GM18520 (cell line): ENCODE measurements at regions not wholly inside any gene's neighbourhood (a gene's known extent, or its start where the extent isn't known, plus 50 kb on each side); places are given as distances from the start of the nearest gene placed in this dataset.
"Not testable (repeated sequence)": the region's sequence is repeated elsewhere in the genome, so short reads cannot be mapped to it uniquely, and the experiment has no call there.

Experiments used
- ATAC-seq: cut with Tn5 transposase; IDR thresholded peaks from one replicate; pipeline ENCODE4 v1.9.1; 2021; ENCODE audit not compliant: unreplicated experiment

DNA sequence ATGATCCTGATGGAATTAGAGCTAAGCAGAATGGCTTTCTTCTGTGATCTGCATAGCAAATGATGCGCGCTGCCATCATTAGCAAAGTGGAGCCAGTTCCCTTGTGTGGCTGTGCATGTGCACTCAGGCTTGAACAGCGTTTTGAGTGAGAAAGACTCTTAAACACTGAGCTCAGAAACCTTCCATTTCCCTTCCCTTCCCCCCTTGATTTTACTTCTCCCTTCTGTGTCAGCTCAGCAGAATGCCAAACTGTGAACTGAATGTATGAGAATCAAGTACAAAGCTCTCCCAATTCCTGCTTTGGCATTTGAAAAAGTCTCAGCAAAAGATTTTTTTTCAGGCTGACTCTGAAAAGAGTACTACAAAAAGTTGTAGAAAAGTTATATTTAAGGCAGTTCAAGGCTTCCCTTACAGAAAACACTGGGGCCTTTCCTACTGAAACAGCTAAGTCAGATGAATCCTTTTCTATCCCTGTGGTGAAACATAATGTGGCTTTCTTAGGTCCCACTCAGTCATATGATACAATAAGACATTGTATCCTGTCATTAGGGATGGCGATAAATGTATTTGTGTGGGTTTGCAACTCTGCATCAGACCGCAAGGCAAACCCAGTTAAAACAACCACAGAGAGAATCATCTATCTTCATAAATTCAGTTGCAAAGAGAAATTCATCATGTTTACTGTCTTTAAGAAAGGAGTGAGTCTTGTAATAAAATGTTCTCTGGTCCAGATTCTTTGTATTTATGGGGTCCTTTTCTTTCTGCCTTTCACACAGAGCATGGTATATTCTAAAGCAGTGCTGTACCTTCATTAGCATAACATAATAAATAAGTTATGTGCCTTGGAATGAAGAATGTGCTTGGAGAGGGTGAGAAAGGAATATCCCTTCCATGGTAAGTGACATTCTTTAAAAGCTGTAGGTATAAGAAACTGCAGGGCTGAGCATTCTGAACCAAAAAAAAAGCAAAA is 222.6 kb downstream of the CAAP1 start:
- ATAC-seq: no peak

DNA sequence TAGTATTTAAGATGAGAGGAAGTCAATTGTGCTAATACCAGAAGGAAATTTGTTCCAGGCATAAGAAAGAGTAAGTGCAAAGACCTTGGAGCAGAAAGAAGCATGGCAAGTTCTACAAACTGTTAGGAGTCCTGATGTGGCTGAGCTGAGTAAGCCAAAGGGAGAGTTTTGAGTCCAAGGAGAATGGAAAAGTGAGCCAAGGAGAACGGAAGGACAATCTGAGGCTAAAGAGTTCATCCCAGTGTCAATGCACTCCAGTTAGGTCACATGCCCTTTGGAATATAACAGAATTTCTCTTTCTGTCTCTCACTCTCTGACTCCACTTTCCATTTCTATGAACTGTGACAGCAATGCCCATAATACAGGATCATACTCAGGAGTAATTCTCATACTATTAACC is 224.7 kb downstream of the CAAP1 start:
- no peak for ATAC-seq

DNA sequence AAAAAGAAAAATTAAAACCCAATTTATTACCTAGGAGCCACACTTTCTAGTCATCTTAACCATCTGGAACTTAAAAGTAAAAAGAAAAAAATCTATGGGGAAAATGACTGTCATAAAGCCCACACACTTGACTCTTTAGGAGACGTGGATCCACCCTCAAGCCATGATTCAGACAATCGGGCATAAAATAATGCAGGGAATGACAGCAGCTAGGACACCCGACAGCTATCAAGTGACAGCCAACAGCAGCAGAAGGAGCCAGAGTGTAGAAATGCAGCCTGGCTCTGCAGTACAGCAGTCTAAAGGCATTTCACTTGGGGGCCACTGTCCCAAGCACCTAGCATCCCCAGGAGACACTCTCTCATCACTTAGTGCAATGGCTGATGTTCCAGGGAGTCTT is 226.9 kb downstream of the CAAP1 start:
- ATAC-seq: no peak

DNA sequence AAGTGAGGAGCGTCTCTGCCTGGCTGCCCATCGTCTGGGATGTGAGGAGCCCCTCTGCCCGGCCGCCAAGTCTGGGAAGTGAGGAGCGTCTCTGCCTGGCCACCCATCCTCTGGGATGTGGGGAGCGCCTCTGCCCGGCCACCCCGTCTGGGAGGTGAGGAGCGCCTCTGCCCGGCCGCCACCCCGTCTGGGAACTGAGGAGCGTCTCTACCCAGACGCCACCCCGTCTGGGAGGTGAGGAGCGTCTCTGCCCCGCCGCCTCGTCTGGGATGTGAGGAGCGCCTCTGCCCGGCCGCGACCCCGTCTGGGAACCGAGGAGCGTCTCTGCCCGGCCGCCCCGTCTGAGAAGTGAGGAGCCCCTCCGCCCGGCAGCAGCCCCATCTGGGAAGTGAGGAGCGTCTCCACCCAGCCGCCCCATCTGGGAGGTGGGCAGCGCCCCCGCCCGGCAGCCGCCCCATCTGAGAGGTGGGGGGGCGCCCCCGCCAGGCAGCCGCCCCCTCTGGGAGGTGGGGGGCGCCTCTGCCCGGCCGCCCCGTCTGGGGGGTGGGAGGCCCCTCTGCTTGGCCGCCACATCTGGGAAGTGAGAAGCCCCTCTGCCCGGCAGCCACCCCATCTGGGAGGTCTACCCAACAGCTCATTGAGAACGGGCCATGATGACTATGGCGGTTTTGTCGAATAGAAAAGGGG is 228.4 kb downstream of the CAAP1 start:
- not testable (repeated sequence) for ATAC-seq

DNA sequence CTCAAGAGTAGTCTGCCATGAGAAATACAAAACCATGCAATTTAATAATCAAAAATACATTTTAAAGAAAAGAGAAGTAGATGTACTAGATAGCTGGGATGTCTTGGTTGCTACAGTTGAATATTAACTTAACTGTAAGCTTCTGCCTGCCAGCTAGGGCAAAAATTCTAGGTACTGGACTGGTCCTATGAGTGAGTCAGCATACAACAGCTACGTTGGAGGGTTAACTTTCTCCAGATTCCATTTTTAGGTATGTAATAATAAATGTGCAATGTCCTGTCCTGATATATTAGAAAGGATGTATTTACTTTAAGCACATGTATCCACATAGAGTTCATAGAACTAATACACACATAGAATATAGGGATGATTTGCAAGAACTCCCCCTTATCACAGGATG is 230.1 kb downstream of the CAAP1 start:
- no peak for ATAC-seq

DNA sequence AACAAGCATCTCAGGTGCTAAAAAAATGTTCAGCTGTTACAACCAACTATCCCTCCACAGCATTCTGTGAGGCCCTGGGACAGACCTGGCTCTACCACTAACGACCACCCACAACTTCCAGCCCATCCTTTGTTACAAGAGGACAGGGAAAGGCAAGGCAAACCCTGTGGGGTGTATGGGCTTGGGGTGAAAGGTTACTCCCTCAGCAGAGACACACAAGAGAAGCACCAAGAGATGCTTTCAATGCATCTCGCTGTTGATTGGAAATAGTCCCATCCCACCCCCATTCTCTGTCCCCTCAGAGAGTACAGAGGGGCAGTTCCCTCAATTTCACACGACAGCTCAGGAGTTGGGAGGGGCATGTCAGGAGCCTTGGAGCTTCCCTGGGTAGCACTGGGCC is 234.1 kb downstream of the CAAP1 start:
- ATAC-seq: no peak

DNA sequence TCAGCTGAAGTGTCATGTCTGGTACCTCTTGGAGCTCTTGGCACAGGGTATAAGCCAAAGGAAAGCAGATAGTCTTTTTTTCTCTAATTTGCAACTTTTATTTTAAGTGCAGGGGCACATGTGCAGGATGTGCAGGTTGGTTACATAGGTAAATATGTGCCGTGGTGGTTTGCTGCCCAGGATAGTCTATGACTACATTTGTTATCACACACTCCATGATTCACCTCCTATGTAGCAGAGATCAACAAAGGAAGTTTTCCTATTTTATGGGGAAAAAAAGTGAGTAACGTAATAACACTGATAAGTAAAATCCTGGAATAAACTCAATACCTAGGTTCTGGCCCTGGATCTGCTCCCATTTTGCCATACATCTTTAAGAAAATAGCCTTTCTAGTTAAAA is 234.6 kb downstream of the CAAP1 start:
- no peak for ATAC-seq

DNA sequence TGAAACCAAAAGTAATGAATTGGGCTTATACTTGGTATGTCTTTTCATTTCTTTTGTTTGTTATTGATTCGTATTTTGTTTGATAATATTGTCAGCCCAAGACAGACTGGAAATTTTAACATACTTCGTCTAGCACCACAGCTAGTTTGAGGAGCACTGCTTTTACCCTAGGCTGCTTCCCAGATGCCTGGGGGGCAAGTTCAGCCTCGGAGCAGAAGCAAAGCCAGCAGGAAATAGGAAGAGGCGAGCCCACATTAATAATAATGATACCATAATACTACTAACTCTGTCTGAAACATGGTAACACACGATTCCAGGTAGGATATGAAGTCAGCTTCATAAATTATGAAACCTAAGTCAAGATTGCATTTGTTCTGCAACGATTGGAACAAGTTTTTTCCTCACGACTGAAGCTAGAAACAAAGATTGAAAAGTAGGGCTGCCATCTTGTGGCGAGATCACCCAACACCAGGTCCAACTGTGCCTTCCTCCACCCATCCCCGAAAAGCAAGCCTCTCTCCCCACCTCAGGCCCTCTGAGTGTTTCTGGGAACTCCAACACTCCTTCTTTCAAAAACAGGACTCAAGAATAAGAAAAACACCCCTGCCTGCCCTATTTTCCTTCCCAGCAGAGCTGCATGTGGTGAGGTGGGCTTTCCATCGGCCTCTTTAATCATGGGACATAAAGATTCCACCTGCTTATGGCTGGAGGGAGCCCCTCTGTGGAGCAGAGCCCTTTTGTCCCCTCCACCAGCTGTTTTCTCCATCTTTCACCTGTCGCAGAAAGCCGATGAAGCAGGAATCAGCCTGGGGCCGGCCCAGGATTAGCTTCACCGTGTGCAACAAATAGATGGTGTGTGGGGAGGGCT is 236.4 kb downstream of the CAAP1 start:
- ATAC-seq: no peak

DNA sequence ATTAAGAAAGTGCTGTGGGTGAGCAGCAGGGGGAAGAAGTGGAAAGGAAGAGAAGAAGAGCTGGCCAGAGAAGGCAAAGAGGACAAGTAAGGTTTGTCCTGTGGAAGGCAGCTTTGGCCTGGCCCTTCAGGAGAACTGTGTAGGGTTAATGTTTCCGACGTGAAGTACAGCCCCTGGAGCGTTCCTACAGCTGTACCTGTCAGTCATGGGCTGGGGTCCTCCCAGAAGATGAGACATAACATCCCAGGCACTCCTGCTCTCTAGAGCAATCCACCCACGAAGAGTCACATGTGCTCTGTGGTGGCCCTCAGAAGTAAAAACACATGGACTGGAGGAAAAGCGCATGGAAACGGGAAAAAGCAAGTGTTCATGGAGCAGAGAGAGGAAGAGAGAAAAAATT is 237.4 kb downstream of the CAAP1 start:
- ATAC-seq: no peak

DNA sequence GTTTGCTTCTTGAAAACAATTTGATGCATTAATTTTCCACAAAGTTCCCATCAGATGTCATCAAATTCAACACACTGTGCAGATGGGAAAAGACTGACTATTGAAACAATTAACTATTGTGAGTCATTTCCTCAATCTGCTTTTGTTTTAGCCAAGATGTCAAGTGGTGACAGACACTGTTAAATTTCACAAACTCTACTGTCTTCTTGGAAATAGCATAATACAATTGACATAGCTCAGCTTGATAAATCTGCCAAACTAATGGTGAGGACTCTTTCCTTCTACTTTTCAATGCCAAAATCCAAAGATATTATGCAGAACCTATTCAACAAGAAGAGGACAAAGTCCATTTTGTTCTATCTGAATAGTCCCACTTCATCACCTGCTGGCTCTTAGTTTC is 242.3 kb downstream of the CAAP1 start:
- ATAC-seq: no peak

DNA sequence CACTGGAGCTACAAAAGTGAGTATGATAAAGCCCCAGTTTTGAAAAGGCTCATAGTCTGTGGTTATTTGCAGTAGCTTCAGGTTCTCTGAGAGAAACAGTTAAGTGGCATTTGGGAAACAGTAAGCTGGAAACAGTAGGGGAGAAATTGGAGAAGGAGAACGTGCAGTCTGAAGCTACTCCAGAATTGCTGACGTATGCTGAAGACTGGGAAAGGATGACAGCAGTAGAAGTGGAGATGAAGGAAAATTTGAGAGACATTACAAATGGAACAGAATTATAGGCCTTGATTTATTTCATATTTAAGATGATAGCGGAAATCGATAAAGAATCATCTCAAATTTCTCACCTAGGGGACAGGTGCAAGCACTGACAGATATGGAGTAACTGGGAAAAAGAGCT is 248.8 kb downstream of the CAAP1 start:
- no peak for ATAC-seq

DNA sequence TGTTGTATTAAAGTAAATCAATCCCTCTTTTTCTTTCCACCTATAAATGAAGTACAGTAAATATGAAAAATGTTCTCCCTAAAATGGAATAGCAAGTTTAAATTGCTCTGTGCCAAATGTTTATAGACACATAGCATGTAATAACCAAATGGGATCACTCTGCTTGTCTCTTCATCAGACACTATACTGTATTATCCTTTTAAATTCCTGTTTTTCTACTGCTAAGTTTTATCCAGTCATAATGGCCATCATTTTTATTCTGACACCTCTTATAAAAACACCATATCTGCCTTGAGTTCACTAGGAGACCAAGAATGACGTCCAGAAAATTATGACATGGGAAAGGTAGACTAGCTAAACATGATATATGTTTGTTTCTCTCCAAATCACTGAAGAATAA is 252.8 kb downstream of the CAAP1 start:
- ATAC-seq: no peak

DNA sequence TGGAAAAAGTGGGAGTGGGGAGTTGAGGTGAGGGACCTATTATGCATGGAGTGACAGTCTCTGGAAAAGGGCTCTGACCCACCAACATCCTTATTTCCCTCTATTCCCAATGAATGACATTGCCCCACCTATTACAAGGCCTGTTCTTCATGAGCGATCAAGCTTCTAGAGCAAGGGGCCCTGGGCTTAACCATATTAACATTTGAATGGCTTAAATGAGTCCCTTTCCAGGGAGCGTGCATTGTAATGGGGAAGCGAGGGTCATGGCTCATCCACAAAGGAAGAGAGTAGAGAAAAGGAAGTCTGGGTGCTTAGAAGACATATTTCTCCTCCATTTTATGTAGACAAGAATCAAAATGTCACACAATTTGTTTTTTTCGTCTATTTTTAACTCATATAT is 255.5 kb downstream of the CAAP1 start:
- no peak for ATAC-seq

DNA sequence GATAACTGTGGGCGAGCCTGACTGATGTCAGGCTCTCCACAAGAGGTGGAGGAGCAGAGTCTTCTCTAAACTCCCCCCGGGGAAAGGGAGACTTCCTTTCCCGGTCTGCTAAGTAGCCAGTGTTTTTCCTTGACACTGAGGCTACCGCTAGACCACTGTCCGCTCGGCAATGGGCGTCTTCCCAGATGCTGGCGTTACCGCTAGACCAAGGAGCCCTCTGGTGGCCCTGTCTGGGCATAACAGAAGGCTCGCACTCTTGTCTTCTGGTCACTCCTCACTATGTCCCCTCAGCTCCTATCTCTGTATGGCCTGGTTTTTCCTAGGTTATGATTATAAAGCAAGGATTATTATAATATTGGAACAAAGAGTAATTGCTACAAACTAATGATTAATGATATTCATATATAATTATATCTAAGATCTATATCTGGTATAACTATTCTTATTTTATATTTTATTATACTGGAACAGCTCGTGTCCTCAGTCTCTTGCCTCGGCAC is 278.7 kb downstream of the CAAP1 start:
- not testable (repeated sequence) for ATAC-seq

DNA sequence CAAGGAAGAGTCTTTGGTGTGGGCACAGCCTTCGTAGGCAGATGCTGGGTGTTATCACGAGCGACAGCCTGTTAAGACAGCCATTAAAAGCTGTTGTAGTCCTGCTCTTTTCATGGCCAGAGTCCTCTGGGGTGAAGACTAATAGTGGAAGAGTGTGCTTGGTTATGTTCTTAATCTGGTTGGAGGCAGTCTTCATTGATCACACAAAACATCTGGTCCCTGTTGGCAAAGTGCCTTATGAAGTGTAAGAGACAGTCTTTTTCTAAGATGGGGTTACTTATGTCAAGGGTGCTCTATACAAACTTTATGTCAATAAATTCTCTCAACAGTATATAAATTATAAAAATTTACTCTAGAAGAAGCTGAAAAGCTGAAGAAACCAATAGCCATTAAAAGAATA is 280.4 kb downstream of the CAAP1 start:
- no peak for ATAC-seq

DNA sequence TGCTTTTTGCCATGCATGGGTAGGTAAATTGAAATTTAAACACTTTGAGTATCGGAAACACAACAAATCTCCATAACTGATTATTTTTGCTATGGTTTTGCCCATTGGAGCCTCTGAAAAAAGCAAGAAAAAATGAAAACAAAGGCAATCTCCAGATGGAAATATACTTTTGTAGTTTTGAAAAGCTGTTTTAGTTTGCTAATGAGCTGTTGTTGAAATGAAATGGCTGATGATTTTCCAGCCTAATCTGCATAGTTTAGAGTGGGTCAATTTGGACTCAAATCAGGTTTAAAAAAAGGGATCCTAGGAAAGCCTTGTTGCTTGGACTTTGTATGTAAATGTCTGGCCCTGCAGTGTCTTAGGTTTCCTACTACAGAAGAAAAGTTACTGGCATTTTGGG is 285.8 kb downstream of the CAAP1 start:
- ATAC-seq: no peak

DNA sequence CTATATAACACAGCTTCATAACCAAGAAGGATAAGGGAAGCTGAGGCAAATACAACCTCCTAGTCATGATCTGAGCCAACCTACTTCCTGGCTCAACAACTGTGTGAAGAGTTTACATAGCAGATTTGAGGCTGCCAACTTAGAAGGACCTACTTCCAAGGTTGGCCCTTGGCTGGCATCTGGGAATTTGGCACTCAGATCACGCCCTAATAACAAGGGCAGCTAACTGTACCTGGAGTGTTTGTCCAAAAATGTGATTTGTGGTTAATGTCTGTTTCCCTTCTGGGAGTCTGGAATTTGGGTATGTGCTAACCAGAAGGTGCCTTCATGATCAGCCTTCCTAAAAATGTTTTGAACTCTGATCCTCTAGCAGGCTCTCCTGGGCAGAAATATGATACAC is 287.2 kb downstream of the CAAP1 start:
- ATAC-seq: no peak

DNA sequence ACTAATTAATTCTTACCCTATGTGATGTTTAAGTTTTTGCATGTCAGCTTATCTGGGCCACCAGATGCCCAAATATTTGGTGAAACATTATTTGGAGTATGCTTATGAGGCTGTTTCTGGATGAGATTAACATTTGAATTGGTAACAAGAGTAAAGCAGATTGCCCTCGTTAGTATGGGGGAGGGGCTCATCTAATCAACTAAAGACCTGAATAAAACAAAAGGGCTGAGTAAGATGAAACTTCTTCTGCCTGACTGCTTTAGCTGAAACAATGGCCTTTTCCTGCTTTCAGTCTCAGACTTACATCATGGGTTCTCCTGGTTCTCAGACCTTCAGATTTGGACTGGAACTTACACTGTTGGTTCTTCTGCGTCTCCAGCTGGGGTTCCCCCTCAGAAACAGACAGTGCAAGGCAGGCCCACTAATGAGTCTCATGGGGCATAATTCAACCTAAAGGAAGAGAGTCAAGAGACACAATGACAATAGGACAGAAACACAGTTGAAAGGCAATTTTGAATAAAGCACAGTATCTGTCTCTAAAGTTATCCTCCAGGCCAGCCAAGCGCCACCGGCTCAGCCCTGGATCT is 288.4 kb downstream of the CAAP1 start:
- ATAC-seq: no peak

DNA sequence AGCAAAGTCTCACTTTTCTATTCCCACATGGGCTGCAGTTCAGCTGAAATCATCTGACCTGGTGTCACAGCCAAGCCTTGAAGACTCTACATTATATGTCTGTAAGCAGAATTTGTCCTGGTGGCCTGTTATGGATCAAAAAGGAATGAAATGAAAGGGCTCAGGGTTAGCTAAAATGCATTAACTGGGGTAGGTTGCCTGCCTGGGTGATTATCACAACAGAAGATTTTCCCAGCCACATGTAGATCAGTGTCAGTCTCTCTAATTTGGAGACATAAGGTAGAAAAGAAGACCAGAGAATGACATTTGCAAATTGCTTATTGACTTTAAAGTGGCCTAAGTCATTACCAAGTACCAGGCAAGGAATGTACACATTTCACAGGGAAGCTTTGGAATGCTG is 289.0 kb downstream of the CAAP1 start:
- no peak for ATAC-seq

DNA sequence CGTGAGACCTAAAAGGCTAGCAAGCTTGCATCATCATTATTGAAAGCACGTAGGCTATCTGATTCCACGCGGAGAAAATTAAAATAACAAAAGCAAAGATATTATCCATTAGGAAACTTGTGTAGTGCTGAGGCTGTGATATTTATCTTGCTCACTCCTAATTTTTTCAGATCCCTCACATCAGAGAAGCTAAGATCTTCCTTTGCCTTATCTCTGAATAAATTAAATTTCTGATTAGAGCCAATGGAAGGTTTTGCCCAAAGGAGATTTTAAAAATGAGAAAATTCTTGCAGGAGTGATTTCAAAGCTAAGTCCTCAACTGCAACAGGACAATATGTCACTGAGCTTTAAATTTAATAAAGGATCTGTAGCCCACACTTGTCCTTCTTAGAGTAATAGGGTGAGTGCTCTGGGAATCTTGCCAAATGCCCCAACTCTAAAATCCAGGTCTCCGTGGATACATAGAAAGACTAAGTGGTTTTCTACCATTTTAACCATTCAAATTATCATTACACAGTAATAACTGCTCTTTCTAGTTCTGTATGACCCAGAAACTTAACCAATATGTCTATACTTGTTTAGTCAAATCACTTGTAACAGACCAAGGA is 295.0 kb downstream of the CAAP1 start:
- no peak for ATAC-seq
